ENCODE measurements at regions not wholly inside any gene's neighbourhood (a gene's known extent, or its start where the extent isn't known, plus 50 kb on each side); places are given as distances from the start of the nearest gene placed in this dataset.

- TF ChIP-seq CTCF (IDR thresholded peaks at IDR 0.05) = no peak
- no peak for TF ChIP-seq POLR2A (IDR thresholded peaks at IDR 0.05)
Observed at GRCh38 chr3:86537171-86537570, 453.8 kb downstream of the VGLL3 start.

All from uterus (tissue), 2 donors.